SHP77 (cell line): ENCODE measurements at regions not wholly inside any gene's neighbourhood (a gene's known extent, or its start where the extent isn't known, plus 50 kb on each side); places are given as distances from the start of the nearest gene placed in this dataset.

Source experiments
- DNase-seq, 2 experiments: peaks; one replicate each; lab custom pipeline; 2025; lab: John Stamatoyannopoulos, UW

GRCh38 chr1:164296172-164296571, 262.8 kb upstream of the PBX1 start:
- DNase-seq, result no peak

- no peak for DNase-seq
These were observed 250.9 kb upstream of the PBX1 start for GRCh38 chr1:164308101-164308500.

GRCh38 chr1:164310166-164310565, 248.8 kb upstream of the PBX1 start:
- no peak for DNase-seq

- DNase-seq, result no peak
These were observed 247.6 kb upstream of the PBX1 start for GRCh38 chr1:164311377-164311776.

- DNase-seq, result peak; percentile 30 to 70
These were observed 237.9 kb upstream of the PBX1 start for GRCh38 chr1:164320790-164321731.

- no peak for DNase-seq
These were observed 233.2 kb upstream of the PBX1 start for GRCh38 chr1:164325786-164326185.

- DNase-seq, result no peak
These were observed 225.6 kb upstream of the PBX1 start for GRCh38 chr1:164333387-164333786.

- no peak for DNase-seq
These were observed 221.6 kb upstream of the PBX1 start for GRCh38 chr1:164337394-164337793.

GRCh38 chr1:164337885-164338284, 221.1 kb upstream of the PBX1 start:
- no peak for DNase-seq

GRCh38 chr1:164343189-164343588, 215.8 kb upstream of the PBX1 start:
- no peak for DNase-seq

GRCh38 chr1:164347980-164348379, 211.0 kb upstream of the PBX1 start:
- DNase-seq, result no peak

GRCh38 chr1:164356511-164356910, 202.5 kb upstream of the PBX1 start:
- DNase-seq, result no peak

GRCh38 chr1:164360265-164360664, 198.7 kb upstream of the PBX1 start:
- no peak for DNase-seq

GRCh38 chr1:164361927-164362326, 197.1 kb upstream of the PBX1 start:
- DNase-seq, result no peak

- DNase-seq, result no peak
These were observed 195.0 kb upstream of the PBX1 start for GRCh38 chr1:164363980-164364379.

GRCh38 chr1:164366014-164366413, 193.0 kb upstream of the PBX1 start:
- DNase-seq, result no peak

GRCh38 chr1:164369698-164370365, 189.2 kb upstream of the PBX1 start:
- DNase-seq, result no peak

- DNase-seq, result no peak
These were observed 178.1 kb upstream of the PBX1 start for GRCh38 chr1:164380893-164381292.

- no peak for DNase-seq
These were observed 176.6 kb upstream of the PBX1 start for GRCh38 chr1:164382384-164382783.

GRCh38 chr1:164384262-164384661, 174.7 kb upstream of the PBX1 start:
- no peak for DNase-seq

GRCh38 chr1:164417016-164417704, 141.8 kb upstream of the PBX1 start:
- no peak for DNase-seq

- no peak for DNase-seq
These were observed 135.8 kb upstream of the PBX1 start for GRCh38 chr1:164423136-164423535.
